ENCODE measurements at regions not wholly inside any gene's neighbourhood (a gene's known extent, or its start where the extent isn't known, plus 50 kb on each side); places are given as distances from the start of the nearest gene placed in this dataset.

DNA sequence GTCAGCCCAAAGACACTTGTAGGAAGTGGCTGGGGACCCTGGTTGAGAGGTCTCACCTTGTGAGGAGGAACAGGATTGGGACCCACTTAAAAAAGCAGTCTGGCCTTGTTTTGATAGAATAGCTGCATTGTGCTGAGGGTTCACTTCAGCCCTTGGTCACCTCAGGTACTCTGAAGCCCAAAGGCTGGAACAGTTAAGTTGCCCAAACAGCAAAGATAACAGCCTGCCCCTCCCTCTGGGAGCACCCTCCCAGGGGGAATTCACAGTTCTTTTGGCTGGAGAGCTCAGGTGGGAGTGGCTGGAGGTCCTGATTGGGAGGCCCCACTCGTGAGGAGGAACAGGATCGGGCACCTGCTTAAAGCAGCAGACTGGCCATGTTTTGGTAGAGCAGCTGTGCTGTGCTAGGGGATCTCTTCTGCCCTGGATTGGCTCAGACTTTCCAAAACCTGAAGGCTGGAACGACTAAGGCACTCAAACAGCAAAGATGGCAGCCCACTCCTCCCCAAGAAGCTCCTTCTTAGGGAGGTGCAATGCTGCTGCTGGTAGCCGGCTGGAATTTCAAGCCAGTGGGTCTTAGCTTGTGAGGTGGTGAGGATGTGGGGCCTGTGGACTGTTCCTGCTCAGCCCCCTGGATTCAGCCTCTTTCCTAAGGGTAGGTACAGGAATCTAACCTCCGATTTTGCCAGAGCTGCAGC lies 143.8 kb upstream of the SLC38A2 start:
- TF ChIP-seq, protein P1, sequence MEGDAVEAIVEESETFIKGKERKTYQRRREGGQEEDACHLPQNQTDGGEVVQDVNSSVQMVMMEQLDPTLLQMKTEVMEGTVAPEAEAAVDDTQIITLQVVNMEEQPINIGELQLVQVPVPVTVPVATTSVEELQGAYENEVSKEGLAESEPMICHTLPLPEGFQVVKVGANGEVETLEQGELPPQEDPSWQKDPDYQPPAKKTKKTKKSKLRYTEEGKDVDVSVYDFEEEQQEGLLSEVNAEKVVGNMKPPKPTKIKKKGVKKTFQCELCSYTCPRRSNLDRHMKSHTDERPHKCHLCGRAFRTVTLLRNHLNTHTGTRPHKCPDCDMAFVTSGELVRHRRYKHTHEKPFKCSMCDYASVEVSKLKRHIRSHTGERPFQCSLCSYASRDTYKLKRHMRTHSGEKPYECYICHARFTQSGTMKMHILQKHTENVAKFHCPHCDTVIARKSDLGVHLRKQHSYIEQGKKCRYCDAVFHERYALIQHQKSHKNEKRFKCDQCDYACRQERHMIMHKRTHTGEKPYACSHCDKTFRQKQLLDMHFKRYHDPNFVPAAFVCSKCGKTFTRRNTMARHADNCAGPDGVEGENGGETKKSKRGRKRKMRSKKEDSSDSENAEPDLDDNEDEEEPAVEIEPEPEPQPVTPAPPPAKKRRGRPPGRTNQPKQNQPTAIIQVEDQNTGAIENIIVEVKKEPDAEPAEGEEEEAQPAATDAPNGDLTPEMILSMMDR (conservative IDR thresholded peaks at IDR 0.05; ENCODE audit: low read depth, low read length) = no peak
- no peak for TF ChIP-seq EZH2 (IDR thresholded peaks at IDR 0.05; ENCODE audit: borderline replicate concordance, low read depth, low read length, poor library complexity, severe bottlenecking)
